ENCODE measurements at regions not wholly inside any gene's neighbourhood (a gene's known extent, or its start where the extent isn't known, plus 50 kb on each side); places are given as distances from the start of the nearest gene placed in this dataset.

- no peaks in the 10 kb centered on the region for H3K9me1 ChIP-seq (replicated peaks; ENCODE audit: control insufficient read depth, extremely low read depth, insufficient read depth, low read length)
- intact Hi-C loops (cut with micrococcal nuclease) = loop anchor here (5.0 to 10.0 kb wide), 2 partner anchors 235 to 493 kb away; no protein-coding TSS in a partner anchor
- peaks cover 3 to 4% of the 10 kb centered on the region in 2 experiments for H3K27me3 ChIP-seq (ENCODE audit: control insufficient read depth in 2 of 2, insufficient read depth in 2 of 2, low read length in 2 of 2)
- H2AFZ ChIP-seq (ENCODE audit: low read depth, low read length) = no peak overlapping the region
- dilution Hi-C loops (cut with MboI; ENCODE audit: extremely low pct_ligation_motif_present, low sequenced_read_pairs) = no loop called here
- FAIRE-seq = no peak
- H3K27ac ChIP-seq (ENCODE audit: insufficient read depth, low read depth, low read length) = no peak overlapping the region
- ChIA-PET CTCF (interaction anchor here (1.0 to 7.9 kb wide), 6 partner anchors 9 to 440 kb away, joined by 3 to 132 read pairs (median 8); partner anchors contain the start of gene CENPS), POLR2A (no interaction called here)
- no TSS peak for BruUV-seq (replicated peaks)
- no peak overlapping the region for H3K4me3 ChIP-seq (replicated peaks in 1 of 3; ENCODE audit: insufficient read depth in 1 of 3, low read depth in 1 of 3, low read length in 3 of 3)
- H3K9me3 ChIP-seq (replicated peaks; ENCODE audit: control insufficient read depth, insufficient read depth, low read length) = no peaks in the 10 kb centered on the region
- H3K4me1 ChIP-seq (ENCODE audit: control insufficient read depth, extremely low read depth, insufficient read depth, low read length) = no peaks in the 10 kb centered on the region
- no peak overlapping the region for H3K9ac ChIP-seq (replicated peaks; ENCODE audit: extremely low read depth, insufficient read depth, low read length)
- H3K4me2 ChIP-seq (ENCODE audit: insufficient read depth, low read length) = no peak overlapping the region
- DNase-seq (ENCODE audit: low read depth, low spot score) = no peak
- no peaks in the 10 kb centered on the region for H3K79me2 ChIP-seq (ENCODE audit: control insufficient read depth, insufficient read depth, low read length)
- H3K36me3 ChIP-seq (ENCODE audit: control insufficient read depth in 2 of 2, extremely low read depth in 1 of 2, insufficient read depth in 2 of 2, low read length in 2 of 2) = no peaks in the 10 kb centered on the region
- no peaks in the 10 kb centered on the region for H4K20me1 ChIP-seq (replicated peaks; ENCODE audit: control insufficient read depth, extremely low read depth, insufficient read depth, low read length)
- TF ChIP-seq FOS (IDR thresholded peaks at IDR 0.05; ENCODE audit: borderline replicate concordance, insufficient read depth, low read length) (no peak), EZH2 (IDR thresholded peaks at IDR 0.05; ENCODE audit: borderline replicate concordance, low read depth, low read length, severe bottlenecking) (no peak), GATA2 (IDR thresholded peaks at IDR 0.05; ENCODE audit: insufficient read depth, insufficient read length, low read depth, low read length) (no peak), POLR2AphosphoS5 (IDR thresholded peaks at IDR 0.05; ENCODE audit: insufficient read depth, low read depth, low read length) (no peak), MAX (IDR thresholded peaks at IDR 0.05; ENCODE audit: insufficient read depth, insufficient read length) (no peak), POLR2A (IDR thresholded peaks at IDR 0.05; ENCODE audit: low read depth, low read length) (no peak), MYC (IDR thresholded peaks at IDR 0.05; ENCODE audit: low read depth, low read length) (no peak), JUN (IDR thresholded peaks at IDR 0.05; ENCODE audit: borderline replicate concordance, insufficient read depth, insufficient read length, low read depth) (no peak)
- TF ChIP-seq, protein P1, sequence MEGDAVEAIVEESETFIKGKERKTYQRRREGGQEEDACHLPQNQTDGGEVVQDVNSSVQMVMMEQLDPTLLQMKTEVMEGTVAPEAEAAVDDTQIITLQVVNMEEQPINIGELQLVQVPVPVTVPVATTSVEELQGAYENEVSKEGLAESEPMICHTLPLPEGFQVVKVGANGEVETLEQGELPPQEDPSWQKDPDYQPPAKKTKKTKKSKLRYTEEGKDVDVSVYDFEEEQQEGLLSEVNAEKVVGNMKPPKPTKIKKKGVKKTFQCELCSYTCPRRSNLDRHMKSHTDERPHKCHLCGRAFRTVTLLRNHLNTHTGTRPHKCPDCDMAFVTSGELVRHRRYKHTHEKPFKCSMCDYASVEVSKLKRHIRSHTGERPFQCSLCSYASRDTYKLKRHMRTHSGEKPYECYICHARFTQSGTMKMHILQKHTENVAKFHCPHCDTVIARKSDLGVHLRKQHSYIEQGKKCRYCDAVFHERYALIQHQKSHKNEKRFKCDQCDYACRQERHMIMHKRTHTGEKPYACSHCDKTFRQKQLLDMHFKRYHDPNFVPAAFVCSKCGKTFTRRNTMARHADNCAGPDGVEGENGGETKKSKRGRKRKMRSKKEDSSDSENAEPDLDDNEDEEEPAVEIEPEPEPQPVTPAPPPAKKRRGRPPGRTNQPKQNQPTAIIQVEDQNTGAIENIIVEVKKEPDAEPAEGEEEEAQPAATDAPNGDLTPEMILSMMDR (IDR thresholded peaks at IDR 0.05; ENCODE audit: extremely low read depth in 1 of 2, insufficient read depth in 1 of 2, low read depth in 1 of 2, low read length in 2 of 2) = no peak
Measured at GRCh38 chr1:10869933-10870332, 73.5 kb upstream of the CASZ1 start.
